Activated CD8-positive, alpha-beta T cell treated with anti-CD3 and anti-CD28 coated beads, Interleukin-2, amount 10 ng/mL, durations not matched to agents 7 days and 5 days (primary cell): ENCODE measurements at regions not wholly inside any gene's neighbourhood (a gene's known extent, or its start where the extent isn't known, plus 50 kb on each side); places are given as distances from the start of the nearest gene placed in this dataset.

Experiments used
- ATAC-seq: fragments of 150-1000 bp; cut with Tn5 transposase; one replicate; pipeline ENCODE4 v1.10.0; 2021; ENCODE audit warnings: moderate library complexity
- CTCF ChIA-PET: fragments of 350-600 bp; sonication (Branson Sonifier 250); formaldehyde crosslinking; loops from one replicate; lab custom pipeline; 2021; ENCODE audit warnings: antibody characterized with exemption; lab: Charles Lee
- POLR2A ChIA-PET: fragments of 350-600 bp; sonication (Branson Sonifier 250); formaldehyde crosslinking; loops from one replicate; lab custom pipeline; 2021; ENCODE audit warnings: antibody characterized with exemption; lab: Charles Lee
- DNase-seq: peaks from one replicate; pipeline ENCODE4 v3.0.0-alpha.2; 2020
- H3K27ac Mint-ChIP-seq: one replicate; pipeline ENCODE4 v1.8.0; 2021; ENCODE audit warnings: mild to moderate bottlenecking, mixed read lengths
- H3K27me3 Mint-ChIP-seq: one replicate; pipeline ENCODE4 v1.8.0; 2021; ENCODE audit warnings: low read depth, mixed read lengths
- H3K36me3 Mint-ChIP-seq: one replicate; pipeline ENCODE4 v1.8.0; 2021; ENCODE audit warnings: low read depth, mixed read lengths
- H3K4me1 Mint-ChIP-seq: one replicate; pipeline ENCODE4 v1.8.0; 2021; ENCODE audit warnings: low read depth, mixed read lengths
- H3K4me3 Mint-ChIP-seq: one replicate; pipeline ENCODE4 v1.8.0; 2021; ENCODE audit warnings: mild to moderate bottlenecking, mixed read lengths
- H3K9me3 Mint-ChIP-seq: one replicate; pipeline ENCODE4 v1.8.0; 2022; ENCODE audit warnings: mixed read lengths; ENCODE audit not compliant: insufficient read depth

DNA sequence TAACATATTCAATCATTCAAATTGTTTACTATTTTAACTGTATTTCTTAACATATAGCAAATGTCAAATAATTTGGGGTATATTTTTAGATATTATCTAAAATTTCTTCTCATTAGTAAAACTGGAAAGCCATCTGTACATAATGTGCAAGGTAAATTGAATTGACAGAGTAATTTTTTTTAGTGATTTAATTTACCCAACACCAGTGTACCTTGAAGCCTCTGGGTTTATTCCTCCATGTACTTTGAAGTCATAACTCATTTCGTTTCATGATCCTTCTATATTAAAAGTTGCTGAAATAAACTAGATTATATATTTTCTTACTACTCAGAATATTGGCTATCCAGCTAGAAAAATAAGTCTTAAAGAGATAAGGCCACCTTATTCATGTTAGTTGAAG is 674.9 kb downstream of the PRR16 start:
- no peaks in the 10 kb centered on the region for H3K36me3 Mint-ChIP-seq

DNA sequence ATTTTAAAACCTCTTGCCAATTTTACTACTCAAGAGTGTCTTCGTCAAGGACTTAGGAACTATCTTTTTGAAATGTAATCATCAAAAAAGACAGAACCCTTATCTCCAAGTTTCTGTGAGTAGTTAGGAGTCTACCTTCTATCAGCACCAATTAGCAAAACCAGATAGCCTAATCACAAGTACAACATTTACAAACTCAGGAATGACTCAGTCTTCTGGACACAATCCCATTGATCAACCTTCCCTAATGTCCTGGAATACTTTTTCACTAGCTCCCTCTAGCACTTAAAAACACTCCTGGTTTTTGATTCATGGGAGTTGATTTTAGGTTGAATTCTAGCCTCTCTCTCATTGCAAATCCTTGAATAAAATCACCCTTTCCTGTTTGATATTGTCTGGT is 680.7 kb downstream of the PRR16 start:
- Mint-ChIP-seq H3K4me3 (no peak overlapping the region), H3K27ac (no peak overlapping the region), H3K36me3 (no peaks in the 10 kb centered on the region), H3K27me3 (no peaks in the 10 kb centered on the region), H3K9me3 (no peaks in the 10 kb centered on the region), H3K4me1 (no peaks in the 10 kb centered on the region)
- DNase-seq (no peak), ATAC-seq (no peak)
- ChIA-PET CTCF (no interaction called here), POLR2A (no interaction called here)

More for the DNA sequence above, 674.9 kb downstream of the PRR16 start:
- H3K4me1 Mint-ChIP-seq: no peaks in the 10 kb centered on the region
- no peak overlapping the region for H3K27ac Mint-ChIP-seq
- DNase-seq (no peak), ATAC-seq (no peak)
- no peaks in the 10 kb centered on the region for H3K27me3 Mint-ChIP-seq
- POLR2A ChIA-PET: no interaction called here
- CTCF ChIA-PET: no interaction called here
- no peaks in the 10 kb centered on the region for H3K9me3 Mint-ChIP-seq
- H3K4me3 Mint-ChIP-seq: no peak overlapping the region

DNA sequence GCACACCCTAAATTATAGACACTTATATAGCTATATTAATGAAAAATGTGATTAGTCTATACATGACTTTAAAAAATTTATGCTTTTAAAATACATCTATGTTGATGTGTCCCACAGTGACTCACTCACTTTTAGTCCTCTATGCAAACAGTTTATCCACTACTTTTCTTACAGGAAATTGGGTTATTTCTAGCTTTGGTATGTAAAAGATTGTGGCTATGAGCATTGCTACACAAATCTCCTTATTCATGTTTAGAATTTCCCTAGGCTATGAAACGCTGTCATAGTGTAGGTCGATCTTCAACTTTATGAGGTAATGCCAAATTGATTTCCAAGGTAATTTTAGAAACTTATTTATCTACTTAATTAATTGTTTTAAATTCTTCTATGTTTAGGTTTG is 687.4 kb downstream of the PRR16 start:
- Mint-ChIP-seq H3K9me3 (peaks cover 3% of the 10 kb centered on the region), H3K27ac (no peak overlapping the region), H3K4me1 (no peaks in the 10 kb centered on the region), H3K4me3 (no peak overlapping the region), H3K36me3 (no peaks in the 10 kb centered on the region), H3K27me3 (no peaks in the 10 kb centered on the region)
- POLR2A ChIA-PET: no interaction called here
- CTCF ChIA-PET: no interaction called here
- no peak for ATAC-seq
- no peak for DNase-seq

DNA sequence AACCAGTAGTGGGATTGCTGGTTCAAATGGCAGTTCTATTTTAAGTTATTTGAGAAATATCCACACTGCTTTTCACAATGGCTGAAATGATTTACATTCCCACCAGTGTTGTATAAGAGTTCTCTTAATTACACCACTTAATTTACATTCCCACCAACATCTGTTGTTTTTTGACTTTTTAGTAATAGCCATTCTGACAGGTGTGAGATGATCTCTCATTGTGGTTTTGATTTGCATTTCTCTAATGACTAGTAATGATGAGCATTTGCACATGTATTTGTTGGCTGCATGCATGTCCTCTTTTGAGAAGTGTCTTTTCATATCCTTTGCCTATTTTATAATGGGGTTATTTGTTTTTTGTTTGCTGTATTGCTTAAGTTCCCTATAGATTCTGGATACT is 688.3 kb downstream of the PRR16 start:
- CTCF ChIA-PET: no interaction called here
- H3K4me1 Mint-ChIP-seq: no peaks in the 10 kb centered on the region
- no peak overlapping the region for H3K27ac Mint-ChIP-seq
- H3K9me3 Mint-ChIP-seq: peaks cover 3% of the 10 kb centered on the region
- DNase-seq: no peak
- ATAC-seq: no peak
- H3K36me3 Mint-ChIP-seq: no peaks in the 10 kb centered on the region
- POLR2A ChIA-PET: no interaction called here
- H3K27me3 Mint-ChIP-seq: no peaks in the 10 kb centered on the region
- H3K4me3 Mint-ChIP-seq: no peak overlapping the region

DNA sequence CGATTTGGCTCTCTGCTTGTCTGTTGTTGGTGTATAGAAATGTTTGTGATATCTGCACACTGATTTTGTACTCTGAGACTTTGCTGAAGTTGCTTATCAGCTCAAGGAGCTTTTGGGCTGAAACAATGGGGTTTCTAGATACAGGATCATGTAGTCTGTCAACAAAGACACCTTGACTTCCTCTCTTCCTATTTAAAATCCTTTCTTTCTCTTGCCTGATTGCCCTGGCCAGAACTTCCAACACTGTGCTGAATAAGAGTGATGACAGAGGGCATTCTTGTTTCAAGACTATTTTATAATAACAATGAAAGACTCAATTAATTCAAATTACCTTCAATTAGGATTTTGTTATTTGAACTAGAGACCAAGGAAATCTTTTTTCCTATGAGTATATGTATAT is 692.5 kb downstream of the PRR16 start:
- Mint-ChIP-seq H3K36me3 (no peaks in the 10 kb centered on the region), H3K4me1 (no peaks in the 10 kb centered on the region), H3K9me3 (peaks cover 3% of the 10 kb centered on the region), H3K27me3 (no peaks in the 10 kb centered on the region), H3K27ac (no peak overlapping the region), H3K4me3 (no peak overlapping the region)
- DNase-seq: no peak
- no peak for ATAC-seq
- CTCF ChIA-PET: no interaction called here
- POLR2A ChIA-PET: no interaction called here

DNA sequence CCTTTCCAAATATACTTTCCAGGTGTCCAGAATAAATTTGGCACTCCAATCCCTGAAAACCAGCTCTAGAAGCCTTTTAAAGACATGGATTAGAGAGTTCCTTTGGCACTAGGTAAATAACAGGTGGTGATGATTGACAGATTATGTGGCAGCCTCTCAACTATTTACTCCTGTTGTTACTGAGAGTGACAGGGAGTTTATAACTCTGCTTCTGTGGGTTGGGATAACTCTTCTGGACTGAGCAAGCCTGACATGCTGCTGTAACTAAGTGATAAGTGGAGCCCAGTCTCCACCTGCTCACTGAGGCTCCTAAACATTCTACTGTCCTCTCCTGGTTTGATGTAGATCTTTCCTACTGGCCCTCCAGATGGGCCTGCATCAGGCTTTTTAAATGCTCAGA is 693.2 kb upstream of the FTMT start:
- H3K4me3 Mint-ChIP-seq: no peak overlapping the region
- no peak overlapping the region for H3K27ac Mint-ChIP-seq
- POLR2A ChIA-PET: no interaction called here
- H3K36me3 Mint-ChIP-seq: no peaks in the 10 kb centered on the region
- DNase-seq (no peak), ATAC-seq (no peak)
- H3K4me1 Mint-ChIP-seq: no peaks in the 10 kb centered on the region
- no peaks in the 10 kb centered on the region for H3K9me3 Mint-ChIP-seq
- CTCF ChIA-PET: no interaction called here
- no peaks in the 10 kb centered on the region for H3K27me3 Mint-ChIP-seq

DNA sequence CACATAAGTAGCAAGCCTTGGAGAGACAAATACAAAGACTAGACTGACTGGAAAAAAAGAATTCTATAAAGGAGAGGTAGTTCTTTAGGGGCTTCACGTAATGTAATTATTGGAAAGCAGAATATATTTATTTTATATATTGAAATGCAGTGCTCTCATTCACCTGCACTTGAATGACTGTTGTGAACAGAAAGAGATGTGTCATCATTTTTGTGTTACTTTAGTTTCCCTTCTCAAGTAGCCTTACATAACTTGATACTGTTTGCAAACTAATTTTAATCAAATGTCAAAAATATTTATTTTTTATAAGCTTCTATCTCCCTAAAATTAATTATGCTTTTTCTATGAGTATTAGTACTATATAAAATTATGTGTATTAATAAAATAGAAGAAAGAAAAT is 691.1 kb upstream of the FTMT start:
- CTCF ChIA-PET: no interaction called here
- Mint-ChIP-seq H3K4me3 (no peak overlapping the region), H3K9me3 (no peaks in the 10 kb centered on the region), H3K4me1 (no peaks in the 10 kb centered on the region), H3K36me3 (no peaks in the 10 kb centered on the region), H3K27me3 (no peaks in the 10 kb centered on the region), H3K27ac (no peak overlapping the region)
- no peak for ATAC-seq
- no peak for DNase-seq
- POLR2A ChIA-PET: no interaction called here

DNA sequence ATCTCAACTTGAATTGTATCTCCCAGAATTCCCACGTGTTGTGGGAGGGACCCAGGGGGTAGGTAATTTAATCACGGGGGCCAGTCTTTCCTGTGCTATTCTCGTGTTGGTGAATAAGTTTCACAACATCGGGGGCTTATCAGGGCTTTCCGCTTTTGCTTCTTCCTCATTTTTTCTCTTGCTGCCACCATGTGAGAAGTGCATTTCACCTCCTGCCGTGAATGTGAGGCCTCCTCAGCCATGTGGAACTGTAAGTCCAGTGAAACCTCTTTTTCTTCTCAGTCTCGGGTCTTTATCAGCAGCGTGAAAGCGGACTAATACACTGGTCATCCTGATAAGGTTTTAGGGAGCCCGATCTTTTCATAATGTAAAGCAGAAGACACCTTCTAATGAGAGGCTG is 687.0 kb upstream of the FTMT start:
- Mint-ChIP-seq H3K27me3 (no peaks in the 10 kb centered on the region), H3K27ac (no peak overlapping the region), H3K36me3 (no peaks in the 10 kb centered on the region), H3K4me3 (no peak overlapping the region), H3K4me1 (no peaks in the 10 kb centered on the region), H3K9me3 (no peaks in the 10 kb centered on the region)
- ATAC-seq: no peak
- ChIA-PET POLR2A (no interaction called here), CTCF (no interaction called here)
- no peak for DNase-seq

DNA sequence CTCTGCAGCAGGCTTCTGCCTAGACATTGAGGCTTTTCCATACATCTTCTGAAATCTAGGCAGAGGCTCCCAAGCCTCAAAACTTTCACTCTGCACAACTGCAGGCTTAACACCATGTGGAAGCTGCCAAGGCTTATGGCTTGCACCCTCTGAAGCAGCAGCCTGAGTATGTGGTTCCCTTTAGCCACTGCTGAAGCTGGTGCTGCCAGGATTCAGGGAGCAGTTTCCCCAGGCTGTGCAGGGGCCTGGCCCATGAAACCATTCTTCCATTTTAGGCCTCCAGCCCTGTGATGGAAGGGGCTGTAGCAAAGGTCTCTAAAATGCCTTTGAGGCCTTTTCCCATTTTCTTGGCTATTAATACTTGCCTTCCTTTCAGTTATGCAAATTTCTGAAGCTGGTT is 680.3 kb upstream of the FTMT start:
- H3K4me3 Mint-ChIP-seq: no peak overlapping the region
- no peaks in the 10 kb centered on the region for H3K36me3 Mint-ChIP-seq
- no peaks in the 10 kb centered on the region for H3K4me1 Mint-ChIP-seq
- no peaks in the 10 kb centered on the region for H3K27me3 Mint-ChIP-seq
- POLR2A ChIA-PET: no interaction called here
- no peak overlapping the region for H3K27ac Mint-ChIP-seq
- DNase-seq: no peak
- CTCF ChIA-PET: no interaction called here
- H3K9me3 Mint-ChIP-seq: no peaks in the 10 kb centered on the region
- ATAC-seq: no peak

DNA sequence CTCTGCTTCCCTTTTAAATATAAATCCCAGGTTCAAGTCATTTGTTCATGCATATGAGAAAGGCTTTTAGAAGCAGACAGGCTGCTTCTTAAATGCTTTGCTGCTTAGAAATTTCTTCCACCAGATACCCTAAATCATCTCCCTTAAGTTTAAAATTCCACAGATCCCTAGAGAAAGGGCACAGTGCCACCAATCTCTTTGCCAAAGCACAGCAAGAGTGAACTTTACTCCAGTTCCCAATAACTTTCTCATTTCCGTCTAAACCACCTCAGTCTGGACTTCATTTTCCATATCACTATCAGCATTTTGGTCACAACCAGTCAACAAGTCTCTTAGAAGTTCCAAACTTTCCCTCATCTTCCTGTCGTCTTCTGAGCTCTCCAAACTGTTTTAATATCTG is 679.8 kb upstream of the FTMT start:
- DNase-seq: no peak
- H3K9me3 Mint-ChIP-seq: no peaks in the 10 kb centered on the region
- ChIA-PET POLR2A (no interaction called here), CTCF (no interaction called here)
- H3K4me1 Mint-ChIP-seq: no peaks in the 10 kb centered on the region
- no peak for ATAC-seq
- no peaks in the 10 kb centered on the region for H3K36me3 Mint-ChIP-seq
- H3K4me3 Mint-ChIP-seq: no peak overlapping the region
- H3K27ac Mint-ChIP-seq: no peak overlapping the region
- no peaks in the 10 kb centered on the region for H3K27me3 Mint-ChIP-seq

DNA sequence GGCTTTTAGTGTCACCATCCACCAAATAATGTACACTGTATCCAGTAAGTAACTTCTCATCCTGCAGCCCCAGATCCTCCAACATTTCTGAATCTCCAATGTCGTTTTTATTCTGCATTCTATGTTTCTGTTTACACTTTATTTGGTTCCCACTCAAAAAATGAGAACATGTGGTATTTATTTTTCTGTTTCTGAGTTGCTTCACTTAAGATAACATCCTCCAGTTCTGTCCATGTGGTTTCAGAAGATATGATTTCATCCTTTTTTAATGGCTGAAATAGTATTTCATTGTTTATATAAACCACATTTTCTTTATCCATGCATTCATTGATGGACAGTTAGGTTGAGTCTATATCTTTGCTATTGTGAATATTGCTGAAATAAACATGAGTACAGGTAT is 677.3 kb upstream of the FTMT start:
- Mint-ChIP-seq H3K9me3 (peaks cover 5% of the 10 kb centered on the region), H3K4me1 (no peaks in the 10 kb centered on the region), H3K27me3 (no peaks in the 10 kb centered on the region), H3K36me3 (no peaks in the 10 kb centered on the region), H3K4me3 (no peak overlapping the region), H3K27ac (no peak overlapping the region)
- DNase-seq (no peak), ATAC-seq (no peak)
- ChIA-PET CTCF (no interaction called here), POLR2A (no interaction called here)

DNA sequence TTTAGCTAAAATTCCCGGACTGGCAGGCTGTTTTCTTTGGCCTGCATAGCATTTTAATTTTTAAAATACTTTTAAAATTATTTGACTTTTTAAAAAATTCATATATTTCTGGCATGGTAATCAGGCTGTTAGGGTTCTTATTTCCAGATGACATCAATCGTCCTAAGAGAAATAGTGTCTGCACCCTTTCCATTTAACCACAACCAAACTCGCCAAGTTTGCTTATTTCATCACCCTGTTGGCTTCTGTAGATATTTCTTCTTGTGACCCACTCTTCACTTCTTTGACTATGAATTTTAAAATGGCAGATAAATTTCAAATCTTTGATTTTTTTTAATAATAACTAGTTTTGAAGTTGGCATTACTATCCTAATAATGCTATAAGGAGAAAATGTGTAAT is 675.7 kb upstream of the FTMT start:
- Mint-ChIP-seq H3K27me3 (no peaks in the 10 kb centered on the region), H3K27ac (no peak overlapping the region), H3K9me3 (peaks cover 5% of the 10 kb centered on the region), H3K4me1 (no peaks in the 10 kb centered on the region), H3K36me3 (no peaks in the 10 kb centered on the region), H3K4me3 (no peak overlapping the region)
- ChIA-PET POLR2A (no interaction called here), CTCF (no interaction called here)
- ATAC-seq (no peak), DNase-seq (no peak)

DNA sequence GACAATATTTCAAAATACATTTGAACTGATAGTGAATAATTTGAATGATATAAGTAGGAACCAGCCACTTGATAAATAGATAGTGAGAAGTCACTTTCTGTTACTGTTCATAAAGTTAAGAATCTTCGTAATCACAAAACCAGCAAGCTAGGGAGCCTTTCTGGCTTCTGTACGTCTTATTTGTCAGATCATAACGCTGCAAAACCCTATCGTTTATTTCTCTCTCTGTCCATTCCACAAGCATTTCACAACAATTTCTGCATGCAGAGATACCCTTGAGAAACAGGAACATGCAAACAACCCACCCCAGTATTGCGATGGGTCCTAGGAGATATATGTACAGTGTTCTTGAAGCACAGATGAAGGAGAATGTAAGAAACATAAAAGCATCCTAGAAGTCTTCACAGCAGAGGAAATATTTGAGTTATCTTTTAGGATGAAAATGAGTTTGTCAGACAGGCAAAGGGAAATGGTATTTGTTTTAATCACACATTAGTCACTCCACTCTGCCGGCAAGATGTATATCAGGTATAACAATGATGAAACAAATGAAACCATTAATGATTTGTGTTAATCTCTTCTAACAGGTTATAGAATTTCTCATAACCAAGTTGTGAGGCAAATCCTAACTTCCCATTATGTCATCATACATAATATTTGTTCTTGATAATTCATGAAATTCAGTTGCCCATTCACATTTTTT is 668.7 kb upstream of the FTMT start:
- ChIA-PET POLR2A (no interaction called here), CTCF (no interaction called here)
- Mint-ChIP-seq H3K27ac (no peak overlapping the region), H3K9me3 (peaks cover 4% of the 10 kb centered on the region), H3K27me3 (no peaks in the 10 kb centered on the region), H3K36me3 (no peaks in the 10 kb centered on the region), H3K4me3 (no peak overlapping the region), H3K4me1 (no peaks in the 10 kb centered on the region)
- DNase-seq (no peak), ATAC-seq (no peak)
